Naive thymus-derived CD4-positive, alpha-beta T cell (primary cell): ENCODE measurements at regions not wholly inside any gene's neighbourhood (a gene's known extent, or its start where the extent isn't known, plus 50 kb on each side); places are given as distances from the start of the nearest gene placed in this dataset.
"Not testable (repeated sequence)": the region's sequence is repeated elsewhere in the genome, so short reads cannot be mapped to it uniquely, and the experiment has no call there.

Experiments used
- ATAC-seq: fragments of 150-1000 bp; cut with Tn5 transposase; 2 replicates; pipeline ENCODE4 v1.10.0; 2021; ENCODE audit warnings: mild to moderate bottlenecking, moderate library complexity
- CTCF ChIA-PET: fragments of 350-600 bp; sonication (Branson Sonifier 250); formaldehyde crosslinking; loops from one replicate; lab custom pipeline; 2021; ENCODE audit warnings: antibody characterized with exemption; lab: Charles Lee
- POLR2A ChIA-PET: fragments of 350-600 bp; sonication (Branson Sonifier 250); formaldehyde crosslinking; loops from one replicate; lab custom pipeline; 2021; ENCODE audit warnings: antibody characterized with exemption, inconsistent platforms; lab: Charles Lee
- DNase-seq, 9 donors: peaks; one replicate each; pipeline versions ENCODE4 v3.0.0 to v3.0.0-alpha.2; 2020 to 2022; ENCODE audit warnings: mixed read lengths in 1 of 9
- H3K27ac ChIP-seq: one replicate; pipeline ENCODE4 v1.7.0; 2013; ENCODE audit warnings: mild to moderate bottlenecking, low read depth, low read length, moderate library complexity
- H3K27me3 ChIP-seq, 2 donors: one replicate each; pipeline ENCODE4 v1.7.0; 2013; ENCODE audit warnings: low read length in 2 of 2, mild to moderate bottlenecking in 2 of 2, moderate library complexity in 2 of 2; ENCODE audit not compliant: control insufficient read depth in 2 of 2, insufficient read depth in 2 of 2
- H3K36me3 ChIP-seq, 3 experiments: 1 replicate in 2 of 3; 2 replicates in 1 of 3; pipeline ENCODE4 v1.7.0; 2013; ENCODE audit warnings: low read length in 3 of 3, mild to moderate bottlenecking in 3 of 3, moderate library complexity in 1 of 3; ENCODE audit not compliant: insufficient read depth in 3 of 3, control insufficient read depth in 2 of 3
- H3K4me1 ChIP-seq, 2 donors: one replicate each; pipeline ENCODE4 v1.7.0; 2013; ENCODE audit warnings: low read length in 2 of 2, mild to moderate bottlenecking in 2 of 2, moderate library complexity in 1 of 2; ENCODE audit not compliant: control insufficient read depth in 2 of 2, insufficient read depth in 2 of 2
- H3K4me3 ChIP-seq: 2 replicates; pipeline ENCODE4 v1.7.0; 2013; ENCODE audit warnings: mild to moderate bottlenecking, low read length
- H3K9me3 ChIP-seq, 3 experiments: 1 replicate in 2 of 3; 2 replicates in 1 of 3; pipeline ENCODE4 v1.7.0; 2013; ENCODE audit warnings: low read length in 3 of 3; ENCODE audit not compliant: control insufficient read depth in 2 of 3
- H3K27ac Mint-ChIP-seq, 9 donors: one replicate each; pipeline ENCODE4 v1.8.0; 2020 to 2022; ENCODE audit warnings: mixed read lengths in 9 of 9, mild to moderate bottlenecking in 8 of 9, moderate library complexity in 5 of 9, inconsistent platforms in 2 of 9
- H3K27me3 Mint-ChIP-seq, 5 donors: one replicate each; pipeline ENCODE4 v1.8.0; 2021 to 2022; ENCODE audit warnings: mixed read lengths in 5 of 5, mild to moderate bottlenecking in 1 of 5
- H3K36me3 Mint-ChIP-seq, 5 donors: one replicate each; pipeline ENCODE4 v1.8.0; 2020 to 2022; ENCODE audit warnings: mixed read lengths in 5 of 5, mild to moderate bottlenecking in 3 of 5, inconsistent platforms in 1 of 5
- H3K4me1 Mint-ChIP-seq, 7 donors: one replicate each; pipeline ENCODE4 v1.8.0; 2020 to 2022; ENCODE audit warnings: mixed read lengths in 7 of 7, mild to moderate bottlenecking in 3 of 7, inconsistent platforms in 1 of 7
- H3K4me3 Mint-ChIP-seq, 10 donors: one replicate each; pipeline ENCODE4 v1.8.0; 2020 to 2022; ENCODE audit warnings: mild to moderate bottlenecking in 10 of 10, mixed read lengths in 10 of 10, moderate library complexity in 6 of 10, inconsistent platforms in 2 of 10
- H3K9me3 Mint-ChIP-seq, 11 donors: one replicate each; pipeline ENCODE4 v1.8.0; 2020 to 2022; ENCODE audit warnings: mixed read lengths in 11 of 11, mild to moderate bottlenecking in 4 of 11, inconsistent platforms in 1 of 11, moderate library complexity in 1 of 11
- intact Hi-C, 2 donors: fragments of 100-400 bp; cut with micrococcal nuclease; formaldehyde crosslinking; loops; one replicate each; pipeline ENCODE4 v1.15.1; 2023

DNA sequence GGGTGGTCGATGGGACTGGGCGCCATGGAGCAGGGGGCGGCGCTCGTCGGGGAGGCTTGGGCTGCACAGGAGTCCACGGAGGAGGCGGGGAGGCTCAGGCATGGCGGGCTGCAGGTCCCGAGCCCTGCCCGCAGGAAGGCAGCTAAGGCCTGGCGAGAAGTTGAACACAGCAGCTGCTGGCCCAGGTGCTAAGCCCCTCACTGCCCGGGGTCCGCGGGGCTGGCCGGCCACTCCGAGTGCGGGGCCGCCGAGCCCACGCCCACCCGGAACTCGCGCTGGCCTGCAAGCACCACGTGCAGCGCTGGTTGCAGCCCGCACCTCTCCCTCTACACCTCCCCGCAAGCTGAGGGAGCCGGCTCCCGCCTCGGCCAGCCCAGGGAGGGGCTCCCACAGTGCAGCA, 230.6 kb upstream of the C16orf82 start:
- H3K4me3 ChIP-seq, H3K36me3 ChIP-seq, ATAC-seq, DNase-seq, H3K27me3 ChIP-seq, H3K9me3 ChIP-seq, H3K36me3 Mint-ChIP-seq, intact Hi-C loops, H3K27ac Mint-ChIP-seq, CTCF ChIA-PET, H3K4me3 Mint-ChIP-seq, H3K4me1 ChIP-seq, POLR2A ChIA-PET, H3K4me1 Mint-ChIP-seq, H3K27ac ChIP-seq: not testable (repeated sequence)
- peaks cover 0 to 15% (median 2%) of the 10 kb centered on the region in 11 donors for H3K9me3 Mint-ChIP-seq
- peaks cover 18 to 37% (median 21%) of the 10 kb centered on the region in 5 donors for H3K27me3 Mint-ChIP-seq

DNA sequence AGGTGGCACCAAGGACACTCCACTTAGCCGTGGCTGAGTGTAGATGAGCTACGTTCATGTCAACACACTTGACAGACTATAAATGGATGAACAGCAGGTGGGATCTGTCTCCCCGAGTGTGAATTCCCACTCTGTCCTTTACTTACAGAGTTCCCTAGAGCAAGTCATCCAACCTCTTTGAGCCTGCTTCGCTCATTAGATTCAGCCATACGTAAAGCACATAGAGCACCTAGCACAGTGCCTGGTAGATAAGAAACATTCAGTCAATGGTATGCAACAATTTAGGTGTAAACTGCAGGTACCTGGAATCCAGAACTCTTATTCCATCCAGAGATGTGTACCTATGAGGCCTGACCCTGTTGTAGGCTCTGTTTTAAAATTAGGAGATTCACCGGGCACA, 227.8 kb upstream of the C16orf82 start:
- ATAC-seq (no peak), DNase-seq (no peak)
- no peaks in the 10 kb centered on the region for H3K36me3 ChIP-seq
- no peaks in the 10 kb centered on the region for H3K9me3 ChIP-seq
- no peaks in the 10 kb centered on the region for H3K4me1 ChIP-seq
- H3K27ac ChIP-seq, result no peak overlapping the region
- Mint-ChIP-seq H3K4me1 (no peaks in the 10 kb centered on the region), H3K9me3 (peaks cover 0 to 4% (median 0%) of the 10 kb centered on the region in 11 donors), H3K27ac (no peak overlapping the region), H3K27me3 (peaks cover 5 to 24% (median 16%) of the 10 kb centered on the region in 5 donors), H3K4me3 (no peak overlapping the region), H3K36me3 (no peaks in the 10 kb centered on the region)
- intact Hi-C loops, result no loop called here
- CTCF ChIA-PET, result no interaction called here
- no peak overlapping the region for H3K4me3 ChIP-seq
- no peaks in the 10 kb centered on the region for H3K27me3 ChIP-seq
- POLR2A ChIA-PET, result no interaction called here

DNA sequence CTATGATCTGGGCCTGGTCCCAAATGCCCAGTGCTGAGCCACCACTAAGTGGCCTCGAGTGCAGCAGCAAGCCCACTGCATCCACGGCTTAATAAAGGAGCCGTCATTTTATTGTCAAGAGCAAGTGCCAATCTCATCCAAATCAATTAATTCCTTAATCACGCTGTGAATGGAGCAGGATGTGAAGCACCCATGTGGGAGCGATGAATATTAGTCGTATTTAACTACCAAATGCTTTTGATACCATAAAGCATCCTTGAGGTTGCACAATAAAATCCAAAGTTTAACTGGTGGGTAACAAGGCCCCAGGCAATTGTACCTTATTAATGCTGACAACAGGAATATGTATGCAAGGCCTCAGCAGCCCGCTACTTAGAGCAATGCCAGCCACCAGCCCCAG, 226.0 kb upstream of the C16orf82 start:
- Mint-ChIP-seq H3K27me3 (peaks cover 4 to 21% (median 14%) of the 10 kb centered on the region in 5 donors), H3K36me3 (no peaks in the 10 kb centered on the region), H3K4me1 (no peaks in the 10 kb centered on the region), H3K27ac (no peak overlapping the region), H3K4me3 (no peak overlapping the region), H3K9me3 (peaks cover 0 to 4% (median 0%) of the 10 kb centered on the region in 11 donors)
- no peaks in the 10 kb centered on the region for H3K36me3 ChIP-seq
- no peaks in the 10 kb centered on the region for H3K4me1 ChIP-seq
- intact Hi-C loops, result no loop called here
- no peak overlapping the region for H3K27ac ChIP-seq
- no peak overlapping the region for H3K4me3 ChIP-seq
- DNase-seq (no peak), ATAC-seq (no peak)
- no peaks in the 10 kb centered on the region for H3K9me3 ChIP-seq
- CTCF ChIA-PET, result interaction anchor here (0.7 kb wide), 1 partner anchor 18 kb away, joined by 5 read pairs; no protein-coding TSS in a partner anchor
- H3K27me3 ChIP-seq, result no peaks in the 10 kb centered on the region
- POLR2A ChIA-PET, result interaction anchor here (0.5 kb wide), 1 partner anchor 97 kb away, joined by 4 read pairs; no protein-coding TSS in a partner anchor

GRCh38 chr16:26856271-26856670, 210.5 kb upstream of the C16orf82 start:
- Histone ChIP-seq H3K4me3 (no peak overlapping the region), H3K27me3 (no peaks in the 10 kb centered on the region), H3K36me3 (no peaks in the 10 kb centered on the region), H3K27ac (no peak overlapping the region), H3K9me3 (peaks cover 0 to 17% (median 0%) of the 10 kb centered on the region in 3 experiments), H3K4me1 (no peaks in the 10 kb centered on the region)
- H3K36me3 Mint-ChIP-seq, result peaks cover 0 to 12% (median 3%) of the 10 kb centered on the region in 5 donors
- DNase-seq (no peak), ATAC-seq (no peak)
- CTCF ChIA-PET, result no interaction called here
- H3K27ac Mint-ChIP-seq, result no peak overlapping the region
- H3K4me3 Mint-ChIP-seq, result no peak overlapping the region
- no peaks in the 10 kb centered on the region for H3K4me1 Mint-ChIP-seq
- H3K9me3 Mint-ChIP-seq, result peaks cover 0 to 24% (median 16%) of the 10 kb centered on the region in 11 donors
- POLR2A ChIA-PET, result no interaction called here
- peaks cover 0 to 22% (median 22%) of the 10 kb centered on the region in 5 donors for H3K27me3 Mint-ChIP-seq
- intact Hi-C loops, result no loop called here

DNA sequence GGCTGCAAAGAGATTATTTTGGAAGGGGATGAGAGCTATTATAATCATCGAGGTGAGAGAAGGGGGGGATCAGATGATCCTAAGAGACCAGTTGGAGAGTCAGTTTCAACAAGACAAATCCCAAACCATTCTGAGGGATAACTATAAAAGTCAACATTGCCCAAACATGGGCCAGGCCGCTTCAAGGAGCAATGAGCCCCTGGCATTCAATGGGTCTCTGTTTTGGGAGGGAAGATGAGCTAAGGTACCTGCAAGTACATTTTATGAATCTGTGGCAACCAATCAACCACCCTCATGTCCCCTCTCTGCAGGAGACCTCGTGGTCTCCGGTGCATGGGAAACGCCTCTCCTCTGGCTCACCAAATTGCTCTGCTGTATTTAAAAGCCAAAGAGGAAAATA, 209.9 kb upstream of the C16orf82 start:
- H3K9me3 Mint-ChIP-seq, result peaks cover 0 to 30% (median 21%) of the 10 kb centered on the region in 11 donors
- ChIA-PET POLR2A (no interaction called here), CTCF (no interaction called here)
- H3K9me3 ChIP-seq, result peaks cover 0 to 22% (median 0%) of the 10 kb centered on the region in 3 experiments
- no peak overlapping the region for H3K4me3 Mint-ChIP-seq
- no peaks in the 10 kb centered on the region for H3K4me1 Mint-ChIP-seq
- H3K27me3 Mint-ChIP-seq, result peaks cover 0 to 22% (median 22%) of the 10 kb centered on the region in 5 donors
- no peak overlapping the region for H3K27ac Mint-ChIP-seq
- no peaks in the 10 kb centered on the region for H3K36me3 ChIP-seq
- H3K27me3 ChIP-seq, result no peaks in the 10 kb centered on the region
- H3K36me3 Mint-ChIP-seq, result peaks cover 0 to 17% (median 3%) of the 10 kb centered on the region in 5 donors
- ATAC-seq (no peak), DNase-seq (no peak)
- intact Hi-C loops, result no loop called here
- H3K4me1 ChIP-seq, result no peaks in the 10 kb centered on the region
- H3K27ac ChIP-seq, result no peak overlapping the region
- no peak overlapping the region for H3K4me3 ChIP-seq

GRCh38 chr16:26857371-26857770, 209.4 kb upstream of the C16orf82 start:
- Mint-ChIP-seq H3K4me1 (no peaks in the 10 kb centered on the region), H3K36me3 (peaks cover 0 to 19% (median 3%) of the 10 kb centered on the region in 5 donors), H3K27me3 (peaks cover 0 to 22% (median 19%) of the 10 kb centered on the region in 5 donors), H3K9me3 (peaks cover 0 to 35% (median 22%) of the 10 kb centered on the region in 11 donors), H3K4me3 (no peak overlapping the region), H3K27ac (no peak overlapping the region)
- intact Hi-C loops, result no loop called here
- Histone ChIP-seq H3K4me1 (no peaks in the 10 kb centered on the region), H3K36me3 (no peaks in the 10 kb centered on the region), H3K9me3 (peaks cover 0 to 22% (median 0%) of the 10 kb centered on the region in 3 experiments), H3K27me3 (no peaks in the 10 kb centered on the region), H3K4me3 (no peak overlapping the region), H3K27ac (no peak overlapping the region)
- ChIA-PET CTCF (no interaction called here), POLR2A (no interaction called here)
- ATAC-seq (no peak), DNase-seq (no peak)

- H3K4me3 ChIP-seq, result no peak overlapping the region
- no peaks in the 10 kb centered on the region for H3K4me1 Mint-ChIP-seq
- ATAC-seq (no peak), DNase-seq (no peak)
- no peak overlapping the region for H3K27ac ChIP-seq
- POLR2A ChIA-PET, result no interaction called here
- H3K27me3 Mint-ChIP-seq, result peaks cover 0 to 27% (median 18%) of the 10 kb centered on the region in 5 donors
- no peaks in the 10 kb centered on the region for H3K36me3 ChIP-seq
- no peaks in the 10 kb centered on the region for H3K4me1 ChIP-seq
- no peaks in the 10 kb centered on the region for H3K27me3 ChIP-seq
- H3K9me3 ChIP-seq, result peaks cover 0 to 22% (median 0%) of the 10 kb centered on the region in 3 experiments
- peaks cover 0 to 21% (median 3%) of the 10 kb centered on the region in 5 donors for H3K36me3 Mint-ChIP-seq
- intact Hi-C loops, result no loop called here
- CTCF ChIA-PET, result no interaction called here
- H3K9me3 Mint-ChIP-seq, result peaks cover 0 to 37% (median 22%) of the 10 kb centered on the region in 11 donors
- H3K27ac Mint-ChIP-seq, result no peak overlapping the region
- no peak overlapping the region for H3K4me3 Mint-ChIP-seq
Observed at GRCh38 chr16:26860506-26860905, 206.2 kb upstream of the C16orf82 start.
